Ureter (tissue), 1 donor: ENCODE measurements at regions not wholly inside any gene's neighbourhood (a gene's known extent, or its start where the extent isn't known, plus 50 kb on each side); places are given as distances from the start of the nearest gene placed in this dataset.

Experiments
- DNase-seq: peaks from one replicate; pipeline ENCODE4 v3.0.0-alpha.2; 2020; ENCODE audit warnings: low spot score
- donor health status: DM: yes; HTN: yes; CAD: no.

- no peak for DNase-seq
Observed at GRCh38 chr13:79084802-79085424, 321.1 kb downstream of the RBM26 start.

GRCh38 chr13:79081942-79082341, 324.1 kb downstream of the RBM26 start:
- no peak for DNase-seq

DNA sequence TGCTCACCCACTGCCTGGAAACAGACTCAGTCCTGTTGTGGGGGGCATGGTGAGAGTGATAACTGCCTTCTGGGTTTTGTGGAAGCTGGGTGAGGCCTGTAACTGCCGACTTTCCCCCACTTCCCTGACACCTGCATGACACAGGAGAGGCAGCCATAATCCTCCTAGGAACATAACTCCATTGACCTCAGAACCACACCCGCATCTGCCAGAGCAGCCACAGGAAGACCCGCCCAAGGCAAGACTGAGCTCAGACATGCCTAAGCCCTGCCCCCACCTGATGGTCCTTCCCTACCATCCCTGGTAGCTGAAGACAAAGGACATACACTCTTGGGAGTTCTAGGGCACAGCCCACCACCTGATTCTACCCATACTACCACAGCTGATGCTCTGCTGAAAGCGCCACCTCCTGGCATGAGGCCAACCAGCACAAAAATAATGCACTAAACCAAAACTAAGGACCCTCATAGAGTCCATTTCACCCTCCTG, 326.7 kb downstream of the RBM26 start:
- DNase-seq: no peak

DNA sequence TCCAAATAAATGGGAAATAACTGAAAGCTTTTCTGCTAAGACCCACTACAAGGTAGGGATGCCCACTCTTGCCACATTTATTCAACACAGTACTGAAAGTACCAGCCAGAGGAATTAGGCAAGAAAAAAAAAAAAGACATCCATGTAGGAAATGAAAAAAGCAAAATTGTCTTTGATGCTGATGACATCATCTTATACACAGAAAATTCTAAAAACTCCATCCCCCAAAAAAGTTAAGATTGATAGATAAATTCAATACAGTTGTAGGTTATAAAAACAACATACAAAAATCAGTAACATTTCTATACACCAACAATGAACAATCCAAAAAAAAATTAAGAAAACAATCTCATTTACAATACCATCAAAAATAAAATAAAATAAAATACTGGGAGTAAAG, 330.4 kb downstream of the RBM26 start:
- DNase-seq: no peak

GRCh38 chr13:79070343-79070974, 335.6 kb downstream of the RBM26 start:
- no peak for DNase-seq

GRCh38 chr13:79062291-79062690, 343.8 kb downstream of the RBM26 start:
- DNase-seq: no peak

- DNase-seq: no peak
Observed at GRCh38 chr13:79060216-79060615, 345.8 kb downstream of the RBM26 start.

- DNase-seq: no peak
Observed at GRCh38 chr13:79056706-79057105, 349.3 kb downstream of the RBM26 start.

DNA sequence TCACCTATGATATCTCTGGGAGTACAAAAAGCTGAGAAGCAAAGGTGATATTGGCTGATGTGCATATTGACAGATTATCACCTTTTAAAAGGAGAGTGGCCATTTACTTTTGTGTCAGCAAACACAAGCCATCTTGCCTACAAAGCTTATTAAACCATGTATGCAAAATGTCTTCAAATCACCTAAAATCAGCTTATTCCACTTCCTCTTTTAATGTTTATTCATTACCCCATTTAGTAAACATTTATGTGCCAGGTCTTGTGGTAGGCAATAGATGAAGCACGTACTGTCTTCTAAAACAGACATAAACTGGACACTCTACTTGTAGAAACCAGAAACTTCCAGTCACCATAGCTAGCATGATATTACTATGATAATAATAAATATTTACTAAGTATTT, 354.6 kb downstream of the RBM26 start:
- DNase-seq: no peak

DNA sequence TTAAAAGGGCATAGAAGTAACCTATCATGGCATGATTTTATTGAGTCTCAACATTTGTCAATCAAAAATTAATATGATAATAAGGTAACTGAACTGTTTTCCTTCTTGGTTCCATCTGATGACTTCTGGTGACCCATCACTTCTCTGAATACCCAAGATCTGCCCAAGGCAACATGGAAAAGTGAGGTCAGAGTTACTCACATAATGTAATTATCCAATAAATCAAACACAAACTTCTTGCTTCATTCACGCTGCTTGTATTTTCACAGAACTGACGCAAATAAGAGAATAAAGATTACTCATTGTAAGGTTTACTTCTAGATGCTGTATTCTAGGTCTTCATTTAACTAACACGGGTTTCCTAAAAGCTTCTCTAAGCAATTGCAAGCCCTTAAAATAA, 361.6 kb downstream of the RBM26 start:
- DNase-seq: no peak

DNA sequence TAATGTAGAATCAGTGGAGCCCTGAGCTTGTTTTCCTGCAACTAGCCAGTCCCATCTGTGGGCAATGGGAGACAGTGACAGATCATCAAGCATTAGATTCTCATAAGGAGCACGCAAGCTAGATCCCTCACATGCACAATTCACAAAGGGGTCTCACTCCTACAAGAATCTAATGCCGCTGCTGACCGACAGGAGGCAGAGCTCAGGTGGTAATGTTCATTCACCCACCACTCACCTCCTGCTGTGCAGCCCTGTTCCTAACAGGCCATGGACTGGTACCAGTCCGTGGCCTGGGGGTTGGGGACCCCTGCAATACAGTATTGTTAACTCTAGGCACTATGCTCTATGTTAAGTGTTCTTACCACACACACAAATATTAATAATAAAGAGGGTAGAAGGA, 362.8 kb downstream of the RBM26 start:
- no peak for DNase-seq

GRCh38 chr13:79037197-79037596, 368.9 kb downstream of the RBM26 start:
- no peak for DNase-seq

DNA sequence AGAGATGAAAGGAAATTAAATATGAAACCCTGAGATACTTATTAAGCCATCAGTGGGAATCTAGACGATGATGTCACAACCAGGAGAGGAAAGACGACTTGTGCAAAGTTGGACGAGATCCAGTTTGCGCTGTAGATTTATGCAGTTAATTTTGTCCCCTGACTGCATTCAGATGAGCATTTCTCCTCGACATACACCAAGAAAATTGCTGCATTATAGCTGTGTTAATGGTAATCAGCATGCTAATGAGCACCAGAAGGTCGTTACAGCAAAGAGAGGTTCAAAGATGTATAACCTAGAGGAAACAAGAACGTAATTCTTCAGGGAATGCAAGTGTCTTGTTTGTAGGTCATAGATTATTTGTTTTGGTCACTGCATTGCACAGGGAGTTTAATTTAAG, 371.7 kb downstream of the RBM26 start:
- no peak for DNase-seq

DNA sequence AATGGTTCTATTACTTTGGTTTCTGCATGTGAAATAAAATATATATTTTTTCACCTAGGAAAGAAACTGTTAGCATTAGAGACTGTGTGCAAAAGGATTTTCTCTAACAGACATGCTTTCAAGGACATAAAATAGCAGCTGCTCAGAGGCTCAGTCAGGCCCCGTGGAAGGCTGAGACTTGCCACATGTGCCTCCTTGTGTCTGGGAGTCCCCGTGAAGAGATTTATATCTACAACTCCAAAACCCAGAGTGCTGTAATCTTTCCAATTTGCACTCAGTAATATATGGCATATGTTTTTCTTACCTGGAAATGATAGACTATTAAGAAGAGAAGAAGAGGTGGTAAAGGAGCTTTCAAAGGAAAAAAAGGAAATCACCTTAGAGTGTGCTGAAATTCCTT, 371.6 kb upstream of the OBI1 start:
- no peak for DNase-seq

GRCh38 chr13:79018166-79018565, 359.2 kb upstream of the OBI1 start:
- DNase-seq: no peak

DNA sequence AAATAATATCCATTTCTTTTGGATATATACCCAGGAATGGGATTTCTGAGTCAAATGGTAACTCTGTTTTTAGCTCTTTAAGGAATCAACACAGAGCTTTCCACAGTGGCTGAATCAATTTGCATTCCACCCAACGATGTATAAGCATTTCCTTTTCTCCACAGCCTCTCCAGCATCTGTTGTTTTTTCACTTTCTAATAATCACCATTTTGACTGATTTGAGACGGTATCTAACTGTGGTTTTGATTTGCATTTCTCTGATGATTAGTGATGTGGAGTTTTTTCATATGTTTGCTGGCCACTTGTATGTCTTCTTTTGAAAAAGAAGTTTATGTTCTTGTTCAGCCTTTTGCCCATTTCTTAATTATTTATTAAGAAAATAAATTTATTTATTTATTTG, 352.2 kb upstream of the OBI1 start:
- DNase-seq: no peak

GRCh38 chr13:79003989-79004898, 345.3 kb upstream of the OBI1 start:
- DNase-seq: no peak

GRCh38 chr13:78999494-78999893, 340.5 kb upstream of the OBI1 start:
- DNase-seq: no peak

- no peak for DNase-seq
Observed at GRCh38 chr13:78998630-78999315, 339.8 kb upstream of the OBI1 start.

DNA sequence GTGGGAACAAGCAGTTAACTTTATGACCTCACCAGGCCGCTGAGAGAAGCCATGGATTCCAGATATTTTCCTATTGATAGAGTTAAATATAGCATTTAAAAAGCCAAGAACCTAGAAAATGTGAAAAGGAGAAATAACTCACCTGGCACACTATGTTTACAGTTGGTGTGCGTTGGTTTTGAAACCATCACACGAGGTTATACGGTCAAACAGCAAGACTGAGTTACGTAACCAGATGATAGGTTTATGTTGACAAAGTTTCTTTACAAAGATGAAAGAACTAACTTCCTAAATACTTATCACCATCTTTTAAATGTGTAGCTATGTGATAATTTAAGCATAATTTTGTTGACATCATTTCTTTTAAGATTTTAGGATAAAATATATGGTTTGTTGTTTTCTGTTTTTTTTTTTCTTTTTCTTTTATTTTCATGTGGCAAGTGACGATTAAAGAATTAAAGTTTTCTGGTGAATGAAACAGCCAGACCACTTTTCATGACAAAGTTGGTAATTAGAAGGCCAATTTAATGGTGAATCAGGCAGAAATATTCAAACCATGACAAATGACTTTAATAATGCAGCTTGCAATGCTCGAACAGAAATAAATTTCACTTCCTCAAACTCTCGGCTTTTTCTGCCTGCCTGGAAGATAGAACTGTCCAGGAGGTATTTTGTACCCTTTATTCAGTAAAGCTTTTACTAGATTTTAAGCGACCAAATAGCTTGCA, 339.1 kb upstream of the OBI1 start:
- DNase-seq: no peak

GRCh38 chr13:78993792-78994191, 334.8 kb upstream of the OBI1 start:
- DNase-seq: no peak
